ENCODE measurements at regions not wholly inside any gene's neighbourhood (a gene's known extent, or its start where the extent isn't known, plus 50 kb on each side); places are given as distances from the start of the nearest gene placed in this dataset.

- intact Hi-C loops (cut with DNase I): no loop called here
- no peaks in the 10 kb centered on the region for H3K27me3 ChIP-seq
- H3K27ac ChIP-seq: no peak overlapping the region
- no peak for TF ChIP-seq CTCF (IDR thresholded peaks at IDR 0.05)
- no peak for TF ChIP-seq POLR2A (IDR thresholded peaks at IDR 0.05)
- 55 to 63% methylated on average over 11 of the region's 11 CpGs for WGBS, 2 donors
- H3K4me1 ChIP-seq: no peaks in the 10 kb centered on the region
- H3K4me3 ChIP-seq: no peak overlapping the region
- no peaks in the 10 kb centered on the region for H3K36me3 ChIP-seq
- DNase-seq: no peak
- H3K9me3 ChIP-seq: no peaks in the 10 kb centered on the region
These were observed 608.9 kb downstream of the IRX1 start for GRCh38 chr5:4204276-4205141.

GRCh38 chr5:4205398-4205797 is 609.8 kb downstream of the IRX1 start:
- intact Hi-C loops (cut with DNase I): no loop called here
- 35 to 36% methylated on average over 4 of the region's 4 CpGs for WGBS, 2 donors
- DNase-seq: no peak
- H3K9me3 ChIP-seq: no peaks in the 10 kb centered on the region
- H3K36me3 ChIP-seq: no peaks in the 10 kb centered on the region
- no peaks in the 10 kb centered on the region for H3K4me1 ChIP-seq
- no peaks in the 10 kb centered on the region for H3K27me3 ChIP-seq
- peak overlapping the region in 2 of 4 donors; percentile 32 to 55 for H3K27ac ChIP-seq
- H3K4me3 ChIP-seq: no peak overlapping the region
- TF ChIP-seq POLR2A (IDR thresholded peaks at IDR 0.05): no peak
- TF ChIP-seq CTCF (IDR thresholded peaks at IDR 0.05): no peak

- Histone ChIP-seq H3K9me3 (no peaks in the 10 kb centered on the region), H3K27me3 (no peaks in the 10 kb centered on the region), H3K27ac (peak overlapping the region in 2 of 4 donors; percentile 32 to 55), H3K36me3 (no peaks in the 10 kb centered on the region), H3K4me1 (no peaks in the 10 kb centered on the region), H3K4me3 (no peak overlapping the region)
- intact Hi-C loops (cut with DNase I): no loop called here
- WGBS, 2 donors: 86 to 88% methylated on average over 1 of the region's 1 CpG
- DNase-seq: no peak
- TF ChIP-seq POLR2A (IDR thresholded peaks at IDR 0.05) (no peak), CTCF (IDR thresholded peaks at IDR 0.05) (no peak)
These were observed 610.5 kb downstream of the IRX1 start for GRCh38 chr5:4206127-4206526.

- Histone ChIP-seq H3K9me3 (no peaks in the 10 kb centered on the region), H3K36me3 (no peaks in the 10 kb centered on the region), H3K27me3 (no peaks in the 10 kb centered on the region), H3K4me1 (no peaks in the 10 kb centered on the region), H3K27ac (no peak overlapping the region), H3K4me3 (no peak overlapping the region)
- WGBS, 2 donors: 93 to 96% methylated on average over 4 to 7 of the region's 20 CpGs
- TF ChIP-seq CTCF (IDR thresholded peaks at IDR 0.05) (no peak), POLR2A (IDR thresholded peaks at IDR 0.05) (no peak)
- no peak for DNase-seq
- intact Hi-C loops (cut with DNase I): no loop called here
These were observed 611.9 kb downstream of the IRX1 start for GRCh38 chr5:4207486-4207885.

- WGBS, 2 donors: 83 to 85% methylated on average over 2 of the region's 2 CpGs
- no peaks in the 10 kb centered on the region for H3K36me3 ChIP-seq
- H3K4me3 ChIP-seq: no peak overlapping the region
These were observed 612.9 kb downstream of the IRX1 start for GRCh38 chr5:4208537-4208936.

More at GRCh38 chr5:4208537-4208936, 612.9 kb downstream of the IRX1 start:
- intact Hi-C loops (cut with DNase I): no loop called here
- Histone ChIP-seq H3K4me1 (no peaks in the 10 kb centered on the region), H3K27ac (no peak overlapping the region), H3K27me3 (no peaks in the 10 kb centered on the region), H3K9me3 (no peaks in the 10 kb centered on the region)
- no peak for TF ChIP-seq CTCF (IDR thresholded peaks at IDR 0.05)
- no peak for TF ChIP-seq POLR2A (IDR thresholded peaks at IDR 0.05)
- no peak for DNase-seq

All from esophagus squamous epithelium (tissue), 5 donors.